NCI-H524 (cell line): ENCODE measurements at regions not wholly inside any gene's neighbourhood (a gene's known extent, or its start where the extent isn't known, plus 50 kb on each side); places are given as distances from the start of the nearest gene placed in this dataset.

Experiments
- DNase-seq, 2 experiments: peaks; one replicate each; lab custom pipeline; 2025; lab: John Stamatoyannopoulos, UW

GRCh38 chr13:56903710-56904282 is 236.9 kb upstream of the PRR20A start:
- no peak for DNase-seq

GRCh38 chr13:56906909-56907308 is 233.8 kb upstream of the PRR20A start:
- no peak for DNase-seq

- no peak for DNase-seq
Observed at GRCh38 chr13:56907766-56908165, 233.0 kb upstream of the PRR20A start.

GRCh38 chr13:56909896-56910600 is 230.7 kb upstream of the PRR20A start:
- DNase-seq: no peak

- no peak for DNase-seq
Observed at GRCh38 chr13:56917966-56918365, 222.8 kb upstream of the PRR20A start.

- DNase-seq: no peak
Observed at GRCh38 chr13:56923626-56924140, 217.0 kb upstream of the PRR20A start.

GRCh38 chr13:56924401-56924800 is 216.3 kb upstream of the PRR20A start:
- no peak for DNase-seq

- DNase-seq: no peak
Observed at GRCh38 chr13:56932104-56932503, 208.6 kb upstream of the PRR20A start.

- DNase-seq: no peak
Observed at GRCh38 chr13:56953965-56954364, 186.8 kb upstream of the PRR20A start.

- DNase-seq: no peak
Observed at GRCh38 chr13:56975647-56976046, 165.1 kb upstream of the PRR20A start.

GRCh38 chr13:56980856-56981255 is 159.9 kb upstream of the PRR20A start:
- no peak for DNase-seq

GRCh38 chr13:56986121-56986520 is 154.6 kb upstream of the PRR20A start:
- no peak for DNase-seq

- DNase-seq: no peak
Observed at GRCh38 chr13:56988543-56988942, 152.2 kb upstream of the PRR20A start.

- DNase-seq: no peak
Observed at GRCh38 chr13:57003682-57004081, 137.0 kb upstream of the PRR20A start.

- no peak for DNase-seq
Observed at GRCh38 chr13:57017357-57017756, 123.4 kb upstream of the PRR20A start.

- no peak for DNase-seq
Observed at GRCh38 chr13:57018915-57019314, 121.8 kb upstream of the PRR20A start.

- DNase-seq: peak in 1 of 2 experiments; percentile 24
Observed at GRCh38 chr13:57030671-57031070, 110.0 kb upstream of the PRR20A start.

GRCh38 chr13:57036290-57036689 is 104.4 kb upstream of the PRR20A start:
- no peak for DNase-seq

- no peak for DNase-seq
Observed at GRCh38 chr13:57044910-57045309, 95.8 kb upstream of the PRR20A start.

GRCh38 chr13:57045826-57046546 is 94.7 kb upstream of the PRR20A start:
- DNase-seq: no peak

GRCh38 chr13:57056601-57057180 is 84.0 kb upstream of the PRR20A start:
- DNase-seq: peak; percentile 9 to 34

- DNase-seq: no peak
Observed at GRCh38 chr13:57063007-57063406, 77.7 kb upstream of the PRR20A start.

GRCh38 chr13:57073983-57074382 is 66.7 kb upstream of the PRR20A start:
- no peak for DNase-seq
